Ectodermal cell (in vitro differentiated cells): ENCODE measurements at regions not wholly inside any gene's neighbourhood (a gene's known extent, or its start where the extent isn't known, plus 50 kb on each side); places are given as distances from the start of the nearest gene placed in this dataset.
A peak's percentile ranks its signal among the peaks of the same experiment; 100 is the strongest.
"Not testable (repeated sequence)": the region's sequence is repeated elsewhere in the genome, so short reads cannot be mapped to it uniquely, and the experiment has no call there.

Experiments
- H3K27ac ChIP-seq: 2 replicates; pipeline ENCODE4 v1.7.0; 2013; ENCODE audit warnings: mild to moderate bottlenecking, low read depth, low read length; ENCODE audit not compliant: insufficient read depth, poor library complexity, severe bottlenecking
- H3K27me3 ChIP-seq: 2 replicates; pipeline ENCODE4 v1.7.0; 2013; ENCODE audit warnings: mild to moderate bottlenecking, low read length; ENCODE audit not compliant: insufficient read depth, control insufficient read depth, poor library complexity, severe bottlenecking
- H3K36me3 ChIP-seq: one replicate; pipeline ENCODE4 v1.7.0; 2013; ENCODE audit warnings: low read length; ENCODE audit not compliant: control insufficient read depth, insufficient read depth
- H3K4me1 ChIP-seq: one replicate; pipeline ENCODE4 v1.7.0; 2013; ENCODE audit warnings: low read length; ENCODE audit not compliant: control insufficient read depth, insufficient read depth
- H3K4me3 ChIP-seq: 2 replicates; pipeline ENCODE4 v1.7.0; 2013; ENCODE audit warnings: low read depth, low read length, control low read depth; ENCODE audit not compliant: insufficient read depth
- H3K9me3 ChIP-seq: 2 replicates; pipeline ENCODE4 v1.7.0; 2013; ENCODE audit warnings: mild to moderate bottlenecking, low read length, moderate library complexity; ENCODE audit not compliant: control insufficient read depth
- WGBS, 2 experiments: methylation state at CpG; one replicate each; pipeline ENCODE4 v1.1.7; 2013; ENCODE audit warnings: missing lambda C conversion rate in 2 of 2; 5-methylcytosine and 5-hydroxymethylcytosine counted together

- Histone ChIP-seq H3K9me3 (no peaks in the 10 kb centered on the region), H3K4me1 (peaks cover 28% of the 10 kb centered on the region), H3K27ac (no peak overlapping the region), H3K36me3 (no peaks in the 10 kb centered on the region), H3K27me3 (no peaks in the 10 kb centered on the region), H3K4me3 (no peak overlapping the region)
- WGBS, 2 experiments = 81 to 82% methylated on average over 9 of the region's 9 CpGs
These were observed 118.8 kb upstream of the CADM1 start for GRCh38 chr11:115623021-115623451.

- Histone ChIP-seq H3K4me1 (peaks cover 7% of the 10 kb centered on the region), H3K36me3 (no peaks in the 10 kb centered on the region), H3K4me3 (no peak overlapping the region), H3K27ac (no peak overlapping the region), H3K9me3 (no peaks in the 10 kb centered on the region), H3K27me3 (no peaks in the 10 kb centered on the region)
These were observed 114.2 kb upstream of the CADM1 start for GRCh38 chr11:115618428-115618827.

DNA sequence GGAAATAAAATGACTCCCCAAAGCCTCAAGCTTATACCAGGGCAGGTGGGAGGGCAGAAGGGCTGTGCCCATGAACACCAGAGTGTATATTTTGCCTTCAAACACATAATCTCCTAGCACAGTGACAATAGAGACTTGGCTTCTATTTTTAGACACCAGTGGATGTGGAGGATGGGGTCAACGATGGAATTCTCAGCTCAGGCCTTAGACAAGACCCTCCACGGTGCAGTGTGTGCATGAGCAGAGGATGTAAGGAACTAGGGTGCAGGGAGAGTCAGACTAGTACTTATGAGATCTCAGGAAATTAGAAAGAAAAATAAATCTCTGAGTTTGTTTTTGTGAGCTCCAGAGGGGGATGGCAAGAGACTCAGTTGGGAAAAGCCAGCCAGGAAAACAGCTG, 113.6 kb upstream of the CADM1 start:
- 95 to 96% methylated on average over 2 of the region's 2 CpGs for whole genome bisulfite sequencing, 2 experiments
- no peak overlapping the region for H3K4me3 ChIP-seq
- H3K4me1 ChIP-seq = peaks cover 3% of the 10 kb centered on the region
- H3K27me3 ChIP-seq = no peaks in the 10 kb centered on the region
- no peaks in the 10 kb centered on the region for H3K36me3 ChIP-seq
- no peaks in the 10 kb centered on the region for H3K9me3 ChIP-seq
- no peak overlapping the region for H3K27ac ChIP-seq

DNA sequence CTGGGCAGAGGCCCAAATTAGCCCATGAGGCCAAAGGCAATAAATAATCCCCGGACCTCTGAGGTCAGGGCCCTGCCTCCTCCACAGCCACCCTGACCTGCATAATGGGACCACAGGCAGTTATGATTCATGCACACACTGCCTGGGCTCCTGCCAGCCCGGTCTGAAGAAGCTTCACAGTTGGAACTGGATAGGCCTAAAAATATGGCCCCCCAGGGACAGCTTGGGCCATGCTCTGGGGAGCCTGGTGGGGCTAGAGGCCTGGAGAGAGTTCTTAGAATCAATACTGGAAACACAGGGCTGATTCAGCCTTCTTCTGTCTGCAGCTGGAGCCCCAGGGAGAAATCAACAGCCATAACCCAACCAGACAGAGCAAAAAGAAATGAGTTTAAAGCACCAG, 112.8 kb upstream of the CADM1 start:
- no peaks in the 10 kb centered on the region for H3K36me3 ChIP-seq
- WGBS, 2 experiments = 87 to 92% methylated on average over 2 of the region's 2 CpGs
- no peaks in the 10 kb centered on the region for H3K27me3 ChIP-seq
- no peak overlapping the region for H3K4me3 ChIP-seq
- peaks cover 10% of the 10 kb centered on the region for H3K4me1 ChIP-seq
- H3K9me3 ChIP-seq = no peaks in the 10 kb centered on the region
- H3K27ac ChIP-seq = no peak overlapping the region

DNA sequence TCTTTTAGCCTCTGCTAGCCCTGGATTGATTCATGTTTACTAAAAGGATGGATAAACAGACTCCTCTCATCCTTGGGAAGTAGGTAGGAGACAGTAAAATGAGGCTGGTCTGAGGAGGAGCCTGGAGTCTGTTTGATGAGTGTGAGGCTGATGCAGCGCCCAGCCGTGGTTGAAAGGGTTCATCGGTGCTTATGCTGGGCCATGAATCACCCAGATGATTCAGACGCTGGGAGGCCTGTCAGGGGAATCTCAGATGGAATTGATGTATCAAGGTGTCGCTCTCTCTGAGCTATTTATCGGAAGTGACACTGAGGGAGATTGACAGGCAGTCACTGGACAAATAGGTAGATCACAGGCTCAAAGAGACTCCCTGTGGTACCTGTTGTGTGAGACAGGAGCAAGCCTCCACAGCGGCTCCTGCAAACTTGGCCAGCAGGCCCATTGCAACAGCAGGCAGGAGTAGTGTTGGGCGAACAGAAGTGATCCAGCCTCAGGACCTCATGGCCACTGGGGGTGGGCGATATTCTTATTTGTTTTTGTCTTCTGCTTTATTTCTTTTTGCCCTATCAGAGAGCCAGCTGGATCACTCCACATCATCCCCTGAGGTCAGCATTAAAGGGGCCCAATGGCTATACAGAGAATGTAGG, 109.9 kb upstream of the CADM1 start:
- 89 to 91% methylated on average over 9 of the region's 9 CpGs for WGBS, 2 experiments
- Histone ChIP-seq H3K4me1 (peaks cover 23% of the 10 kb centered on the region), H3K9me3 (no peaks in the 10 kb centered on the region), H3K36me3 (no peaks in the 10 kb centered on the region), H3K27ac (no peak overlapping the region), H3K27me3 (no peaks in the 10 kb centered on the region), H3K4me3 (no peak overlapping the region)

- Histone ChIP-seq H3K36me3 (no peaks in the 10 kb centered on the region), H3K9me3 (no peaks in the 10 kb centered on the region), H3K27me3 (no peaks in the 10 kb centered on the region), H3K27ac (no peak overlapping the region), H3K4me3 (no peak overlapping the region), H3K4me1 (peaks cover 23% of the 10 kb centered on the region)
- 92 to 93% methylated on average over 3 of the region's 3 CpGs for WGBS, 2 experiments
These were observed 108.8 kb upstream of the CADM1 start for GRCh38 chr11:115613004-115613403.

- no peaks in the 10 kb centered on the region for H3K9me3 ChIP-seq
- no peaks in the 10 kb centered on the region for H3K27me3 ChIP-seq
- 61 to 65% methylated on average over 9 of the region's 9 CpGs for WGBS, 2 experiments
- peak overlapping the region; percentile 54 for H3K27ac ChIP-seq
- no peak overlapping the region for H3K4me3 ChIP-seq
- no peaks in the 10 kb centered on the region for H3K36me3 ChIP-seq
- peaks cover 27% of the 10 kb centered on the region for H3K4me1 ChIP-seq
These were observed 108.0 kb upstream of the CADM1 start for GRCh38 chr11:115612046-115612730.

GRCh38 chr11:115611343-115611742, 107.1 kb upstream of the CADM1 start:
- Histone ChIP-seq H3K27me3 (no peaks in the 10 kb centered on the region), H3K36me3 (no peaks in the 10 kb centered on the region), H3K9me3 (no peaks in the 10 kb centered on the region), H3K4me1 (peaks cover 27% of the 10 kb centered on the region), H3K27ac (no peak overlapping the region), H3K4me3 (no peak overlapping the region)
- WGBS, 2 experiments = 32 to 39% methylated on average over 6 of the region's 6 CpGs

DNA sequence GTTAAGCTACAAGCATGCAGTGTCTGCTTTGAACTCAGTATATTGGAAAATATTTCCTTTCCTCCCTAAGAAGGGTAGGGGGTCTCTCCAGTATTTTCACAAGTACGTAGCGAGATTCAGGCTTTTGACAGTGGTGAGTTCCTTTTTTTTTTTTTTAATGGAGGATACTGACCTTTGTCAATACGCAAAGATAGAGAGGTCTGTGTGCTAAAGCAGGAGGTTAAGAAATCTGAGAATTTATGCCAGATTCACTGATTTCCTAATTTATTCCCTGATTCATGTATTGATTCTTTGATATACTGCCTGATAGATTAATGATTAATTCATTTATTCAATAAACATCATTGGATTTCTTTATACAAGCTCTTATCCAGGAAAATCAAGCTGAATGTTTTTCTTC, 106.7 kb upstream of the CADM1 start:
- Histone ChIP-seq H3K27ac (no peak overlapping the region), H3K4me3 (no peak overlapping the region), H3K27me3 (no peaks in the 10 kb centered on the region), H3K9me3 (no peaks in the 10 kb centered on the region), H3K4me1 (peaks cover 27% of the 10 kb centered on the region), H3K36me3 (no peaks in the 10 kb centered on the region)
- 86 to 100% methylated on average over 2 to 3 of the region's 3 CpGs for WGBS, 2 experiments

- WGBS, 2 experiments = no CpG with 5 or more reads among the region's 1 CpG
- H3K4me1 ChIP-seq = peaks cover 27% of the 10 kb centered on the region
- H3K9me3 ChIP-seq, H3K27me3 ChIP-seq, H3K36me3 ChIP-seq, H3K27ac ChIP-seq, H3K4me3 ChIP-seq: not testable (repeated sequence)
These were observed 106.0 kb upstream of the CADM1 start for GRCh38 chr11:115610234-115610633.
